Adrenal gland (tissue), 5 donors: ENCODE measurements at regions not wholly inside any gene's neighbourhood (a gene's known extent, or its start where the extent isn't known, plus 50 kb on each side); places are given as distances from the start of the nearest gene placed in this dataset.

Source experiments
- POLR2A ChIP-seq, 2 donors: fragments of 450-650 bp; IDR thresholded peaks; one replicate each; pipeline ENCODE4 v1.6.1; 2017; ENCODE audit warnings: antibody characterized with exemption in 2 of 2, mild to moderate bottlenecking in 2 of 2, moderate library complexity in 1 of 2
- TF ChIP-seq, protein P1 (sequence below), 6 experiments: fragments of 450-650 bp in 4 of 6; fragments of 200-600 bp in 2 of 6; sonication (generic) in 1 of 6; IDR thresholded peaks; 1 replicate in 5 of 6; 2 replicates in 1 of 6; pipeline versions ENCODE4 v1.5.1 to v1.8.0; 2016 to 2021; ENCODE audit warnings: antibody characterized with exemption in 6 of 6, mild to moderate bottlenecking in 2 of 6, moderate library complexity in 1 of 6
- donor health status: DM: no; HTN: no; CAD: no.

- TF ChIP-seq, protein P1, sequence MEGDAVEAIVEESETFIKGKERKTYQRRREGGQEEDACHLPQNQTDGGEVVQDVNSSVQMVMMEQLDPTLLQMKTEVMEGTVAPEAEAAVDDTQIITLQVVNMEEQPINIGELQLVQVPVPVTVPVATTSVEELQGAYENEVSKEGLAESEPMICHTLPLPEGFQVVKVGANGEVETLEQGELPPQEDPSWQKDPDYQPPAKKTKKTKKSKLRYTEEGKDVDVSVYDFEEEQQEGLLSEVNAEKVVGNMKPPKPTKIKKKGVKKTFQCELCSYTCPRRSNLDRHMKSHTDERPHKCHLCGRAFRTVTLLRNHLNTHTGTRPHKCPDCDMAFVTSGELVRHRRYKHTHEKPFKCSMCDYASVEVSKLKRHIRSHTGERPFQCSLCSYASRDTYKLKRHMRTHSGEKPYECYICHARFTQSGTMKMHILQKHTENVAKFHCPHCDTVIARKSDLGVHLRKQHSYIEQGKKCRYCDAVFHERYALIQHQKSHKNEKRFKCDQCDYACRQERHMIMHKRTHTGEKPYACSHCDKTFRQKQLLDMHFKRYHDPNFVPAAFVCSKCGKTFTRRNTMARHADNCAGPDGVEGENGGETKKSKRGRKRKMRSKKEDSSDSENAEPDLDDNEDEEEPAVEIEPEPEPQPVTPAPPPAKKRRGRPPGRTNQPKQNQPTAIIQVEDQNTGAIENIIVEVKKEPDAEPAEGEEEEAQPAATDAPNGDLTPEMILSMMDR (IDR thresholded peaks at IDR 0.05): no peak
- no peak for TF ChIP-seq POLR2A (IDR thresholded peaks at IDR 0.05)
Observed at GRCh38 chr1:55993646-55994318, 585.6 kb downstream of the PLPP3 start.
